HG03025 (cell line): ENCODE measurements at regions not wholly inside any gene's neighbourhood (a gene's known extent, or its start where the extent isn't known, plus 50 kb on each side); places are given as distances from the start of the nearest gene placed in this dataset.
"Not testable (repeated sequence)": the region's sequence is repeated elsewhere in the genome, so short reads cannot be mapped to it uniquely, and the experiment has no call there.

Experiments used
- ATAC-seq: cut with Tn5 transposase; IDR thresholded peaks from one replicate; pipeline ENCODE4 v1.9.1; 2021; ENCODE audit warnings: mild to moderate bottlenecking, moderate library complexity; ENCODE audit not compliant: unreplicated experiment, low FRiP score

DNA sequence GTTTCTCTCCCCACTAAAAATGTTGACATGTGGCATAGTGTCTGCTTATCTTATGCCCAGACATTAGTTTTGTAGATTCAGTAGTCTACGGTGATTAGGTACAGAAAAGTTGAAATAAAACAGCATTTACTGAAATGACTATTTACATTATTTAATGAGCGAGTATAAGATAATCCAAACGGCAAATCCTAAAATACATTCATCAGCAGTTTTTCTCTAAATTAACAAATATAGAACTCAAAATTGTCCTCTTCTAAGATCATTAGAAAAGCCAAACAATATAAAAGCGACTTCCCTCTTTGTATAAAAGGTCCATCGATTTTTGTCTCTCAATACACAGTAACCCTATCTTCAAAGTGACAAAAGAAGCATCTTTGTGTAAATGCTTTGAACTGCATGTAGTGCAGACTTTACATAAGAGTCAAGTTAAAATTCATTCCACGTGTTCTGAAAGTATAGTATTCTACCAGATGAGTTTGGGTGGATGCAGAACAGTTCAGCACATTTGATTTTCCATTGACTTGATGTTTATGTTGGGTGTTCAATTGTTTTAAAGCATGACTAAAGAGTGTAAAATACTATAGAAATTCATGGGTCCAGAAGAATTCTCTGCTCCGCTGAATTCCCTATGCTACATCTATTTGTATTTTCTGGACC is 480.8 kb upstream of the DPH6 start:
- no peak for ATAC-seq

GRCh38 chr15:36029606-36030210 is 483.7 kb upstream of the DPH6 start:
- no peak for ATAC-seq

- ATAC-seq = no peak
Observed at GRCh38 chr15:36039996-36040572, 494.1 kb upstream of the DPH6 start.

DNA sequence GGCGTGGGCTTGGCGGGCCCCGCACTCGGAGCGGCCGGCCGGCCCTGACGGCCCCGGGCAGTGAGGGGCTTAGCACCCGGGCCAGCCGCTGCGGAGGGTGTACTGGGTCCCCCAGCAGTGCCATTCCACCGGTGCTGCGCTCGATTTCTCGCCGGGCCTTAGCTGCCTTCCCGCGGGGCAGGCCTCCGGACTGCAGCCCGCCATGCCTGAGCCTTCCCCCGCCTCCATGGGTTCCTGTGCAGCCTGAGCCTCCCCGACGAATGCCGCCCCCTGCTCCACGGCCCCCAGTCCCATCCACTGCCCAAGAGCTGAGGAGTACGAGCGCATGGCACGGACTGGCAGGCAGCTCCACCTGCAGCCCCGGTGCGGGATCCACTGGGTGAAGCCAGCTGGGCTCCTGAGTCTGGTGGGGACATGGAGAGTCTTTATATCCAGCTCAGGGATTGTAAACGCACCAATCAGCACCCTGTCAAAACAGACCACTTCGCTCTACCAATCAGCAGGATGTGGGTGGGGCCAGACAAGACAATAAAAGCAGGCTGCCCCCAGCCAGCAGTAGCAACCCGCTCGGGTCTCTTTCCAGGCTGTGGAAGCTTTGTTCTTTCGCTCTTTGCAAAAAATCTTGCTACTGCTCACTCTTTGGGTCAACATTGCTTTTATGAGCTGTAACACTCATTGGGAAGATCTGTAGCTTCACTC is 501.2 kb upstream of the DPH6 start:
- ATAC-seq = not testable (repeated sequence)

DNA sequence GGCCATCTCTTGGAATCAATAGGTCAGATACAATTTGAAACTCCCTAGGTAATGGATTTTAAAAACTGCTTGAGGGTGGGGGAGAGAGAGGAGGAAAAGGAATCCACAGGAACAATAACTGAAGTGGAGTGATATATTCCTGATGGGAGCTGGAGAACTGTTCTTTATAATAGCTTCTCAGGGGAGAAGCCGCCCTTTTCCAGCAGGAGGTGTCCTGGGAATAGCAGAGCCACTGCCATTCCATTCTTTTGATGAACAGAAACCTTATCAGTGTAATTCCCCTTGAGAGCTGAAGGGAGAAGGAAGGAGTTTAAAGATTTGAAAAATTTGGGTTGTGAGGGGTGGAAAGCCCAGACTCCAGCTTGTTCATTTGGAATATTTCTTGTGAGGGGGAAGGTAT is 504.9 kb upstream of the DPH6 start:
- ATAC-seq = no peak

GRCh38 chr15:36052641-36053040 is 506.7 kb upstream of the DPH6 start:
- not testable (repeated sequence) for ATAC-seq

- ATAC-seq = no peak
Observed at GRCh38 chr15:36053746-36054145, 507.8 kb upstream of the DPH6 start.

DNA sequence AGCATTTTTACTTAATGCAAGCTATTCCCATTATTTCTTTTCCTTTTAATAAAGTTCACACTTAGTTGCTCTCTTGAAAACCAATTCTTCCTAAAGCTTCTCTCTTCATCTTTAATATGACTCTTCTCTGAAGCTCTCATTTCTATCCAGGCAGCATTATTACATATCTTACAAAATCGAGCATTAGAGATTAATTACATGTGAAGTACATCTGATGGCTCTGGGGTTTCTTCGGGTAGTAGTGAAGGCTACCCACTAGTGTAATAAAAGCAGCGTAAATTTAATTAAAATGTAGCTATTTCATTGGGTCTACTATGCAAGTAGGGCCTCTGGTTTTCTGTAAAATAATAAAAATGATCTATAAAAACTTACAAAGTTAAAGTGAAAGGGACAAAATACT is 513.6 kb upstream of the DPH6 start:
- ATAC-seq = no peak

DNA sequence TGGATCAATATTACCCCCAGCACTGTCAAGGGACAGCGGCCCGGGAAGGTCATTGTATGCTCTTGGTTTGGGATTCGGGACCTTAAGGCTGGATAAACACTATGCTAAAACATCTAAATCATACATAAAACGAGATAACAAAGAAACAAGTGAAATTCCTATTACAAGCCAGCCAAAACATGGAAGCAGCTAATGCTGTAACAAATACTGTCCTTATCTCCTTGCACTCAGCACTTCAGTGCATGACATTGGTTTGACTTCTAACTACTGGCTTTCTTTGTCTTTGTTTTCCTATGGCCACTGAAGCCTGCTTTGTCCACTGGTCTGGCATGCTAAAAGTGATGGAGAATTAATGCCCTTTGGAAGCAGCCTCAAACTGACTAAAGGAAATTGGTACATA is 516.4 kb upstream of the DPH6 start:
- ATAC-seq = no peak

GRCh38 chr15:36066757-36067156 is 512.7 kb upstream of the CDIN1 start:
- ATAC-seq = no peak

DNA sequence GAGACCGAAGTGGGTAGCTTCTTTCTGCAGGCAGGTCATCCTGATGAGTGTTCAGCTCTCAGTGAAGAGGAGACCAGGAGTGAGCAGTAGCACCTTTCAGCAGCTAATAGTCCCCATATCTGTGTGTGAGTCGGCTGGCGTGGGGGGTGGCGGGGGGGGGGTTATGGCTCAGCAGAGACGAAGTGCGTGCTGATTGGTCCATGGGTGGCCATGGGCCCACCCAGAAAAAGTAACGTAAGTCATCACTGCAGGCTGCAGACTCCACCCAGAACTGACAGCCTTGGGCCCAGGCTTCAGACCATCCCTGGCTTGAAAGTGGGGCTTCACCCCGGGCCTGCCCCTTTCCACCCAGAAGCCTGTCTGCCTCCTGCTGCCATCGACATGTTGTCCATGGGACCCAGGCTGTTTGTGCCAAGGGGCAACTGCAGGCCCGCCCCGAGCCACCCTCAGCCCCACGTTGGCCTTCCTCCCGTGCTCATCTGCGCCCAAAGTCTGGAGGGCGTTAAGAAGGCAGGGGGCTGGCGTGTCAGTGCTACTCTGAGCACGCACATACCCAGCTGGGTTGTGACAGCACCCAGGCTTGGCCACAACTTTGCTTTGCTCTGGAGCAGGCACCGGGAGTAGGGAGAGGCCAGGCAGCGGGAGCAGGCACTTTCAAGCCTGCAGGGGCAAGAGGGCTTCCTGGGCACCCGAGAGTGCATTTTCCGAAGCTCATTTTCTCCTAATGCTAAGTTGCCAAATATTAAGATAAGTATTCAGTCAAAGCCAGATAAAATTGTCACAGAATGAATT is 511.7 kb upstream of the CDIN1 start:
- no peak for ATAC-seq

DNA sequence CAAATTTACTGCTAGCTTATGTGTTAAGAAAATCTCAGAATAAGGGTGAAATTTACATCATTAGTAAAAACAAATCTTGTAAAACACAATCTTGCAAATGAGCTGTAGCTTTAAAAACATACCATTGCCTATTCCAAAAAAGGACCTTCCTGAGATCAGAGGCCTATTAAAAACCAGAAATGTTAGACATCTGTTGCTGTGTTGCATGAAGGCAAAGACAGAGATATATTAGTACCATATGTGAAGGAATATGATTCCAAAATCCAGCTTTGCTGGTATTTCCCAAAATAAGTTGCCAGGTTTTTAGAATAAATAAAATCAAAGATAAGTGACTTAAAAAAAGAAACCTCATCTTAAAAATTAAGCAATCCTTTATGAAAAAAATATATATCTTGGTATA is 504.1 kb upstream of the CDIN1 start:
- no peak for ATAC-seq

- ATAC-seq = no peak
Observed at GRCh38 chr15:36079021-36079420, 500.4 kb upstream of the CDIN1 start.

GRCh38 chr15:36080759-36081158 is 498.7 kb upstream of the CDIN1 start:
- no peak for ATAC-seq

DNA sequence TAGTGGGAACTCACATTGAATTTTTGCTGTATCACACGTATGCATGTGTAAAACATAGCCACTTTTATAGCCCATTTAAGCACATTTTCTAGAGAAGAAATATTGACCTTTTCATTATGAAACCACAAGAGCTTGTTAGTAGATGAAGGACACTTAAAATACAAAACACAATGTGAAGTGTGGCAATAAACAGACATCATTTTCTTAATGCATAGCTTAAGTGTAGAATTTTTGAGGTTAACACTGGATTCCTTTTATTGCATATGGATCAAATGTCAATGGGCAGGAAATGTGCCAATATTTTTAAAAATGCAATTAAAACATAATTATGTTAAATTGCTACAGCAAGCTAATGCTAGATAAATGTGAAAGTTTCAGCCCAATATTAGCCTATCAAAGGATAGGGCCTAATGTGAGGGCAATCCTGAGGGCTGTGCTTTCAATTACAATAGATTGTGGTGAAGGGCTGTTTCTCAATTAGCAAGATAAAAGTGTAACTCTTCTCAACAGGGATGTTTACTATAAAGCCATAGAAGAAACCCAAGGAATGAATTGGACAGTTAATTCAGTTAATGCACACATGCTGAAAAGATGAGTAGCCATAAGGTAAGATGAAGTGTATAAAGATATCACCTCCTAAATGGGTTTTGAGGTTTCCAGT is 489.0 kb upstream of the CDIN1 start:
- ATAC-seq = no peak

DNA sequence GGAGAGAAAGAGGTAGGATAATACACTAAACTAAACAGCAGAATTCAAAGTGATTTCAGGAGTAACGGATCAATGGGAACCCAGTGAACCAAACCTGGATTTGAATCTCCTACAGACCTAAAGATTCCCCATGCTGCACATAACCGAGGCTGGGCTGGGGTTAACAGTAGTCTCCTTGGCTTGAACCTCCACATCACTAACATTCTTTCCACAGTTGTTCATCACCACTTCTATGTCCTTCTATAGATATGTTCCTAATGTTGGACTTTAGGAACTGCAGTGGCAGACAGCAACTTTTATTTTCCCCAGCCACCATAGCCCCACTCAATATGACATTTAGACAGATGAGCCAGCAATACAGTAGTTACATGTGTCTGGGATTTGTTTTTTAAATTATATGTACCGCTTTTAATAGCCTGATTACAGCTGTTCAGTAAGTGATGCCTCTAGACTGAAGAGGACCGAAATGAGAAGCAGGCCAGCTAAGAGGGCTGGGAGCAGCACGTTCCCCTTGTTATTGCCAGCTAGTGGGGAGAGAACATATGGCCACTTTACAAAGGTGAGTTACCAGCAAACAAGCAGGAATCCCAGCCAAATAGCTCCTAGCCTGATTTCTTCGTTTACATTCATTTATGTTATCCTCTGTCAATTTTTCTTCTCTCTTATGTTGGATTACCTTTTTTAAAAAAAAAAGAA is 472.6 kb upstream of the CDIN1 start:
- ATAC-seq = no peak

GRCh38 chr15:36108541-36108940 is 470.9 kb upstream of the CDIN1 start:
- no peak for ATAC-seq

DNA sequence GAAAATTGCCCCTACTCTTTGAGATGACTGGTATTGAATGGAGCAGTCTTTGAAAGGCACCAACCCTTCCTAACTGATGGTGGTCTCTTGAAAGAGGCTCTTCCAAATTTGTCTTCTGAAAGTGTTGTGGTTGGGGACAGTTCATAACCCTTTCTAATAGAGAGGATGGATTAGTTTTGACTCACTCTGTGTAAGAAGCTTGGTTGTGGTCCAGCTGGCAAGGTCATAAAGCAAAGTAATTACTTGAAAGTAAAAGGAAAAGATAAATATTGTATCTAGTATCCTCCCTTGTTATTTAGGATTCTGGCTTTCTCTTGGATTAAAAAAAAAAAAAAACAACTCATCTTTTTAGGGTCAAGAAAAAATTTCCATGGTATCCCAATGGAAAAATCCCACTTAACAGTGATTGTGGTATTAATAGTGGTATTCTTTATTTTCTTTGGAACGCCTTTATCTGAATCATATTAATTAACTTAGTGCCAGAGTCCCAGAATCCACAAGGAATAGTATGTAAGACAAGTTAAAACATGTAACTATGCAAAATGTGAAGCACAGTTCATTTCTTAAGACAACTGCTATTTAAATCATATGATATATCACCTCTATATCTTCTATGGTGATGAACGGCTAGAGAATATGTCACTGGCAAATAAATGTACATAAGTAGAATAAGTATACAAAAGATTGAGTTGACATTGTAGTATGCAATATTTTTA is 469.3 kb upstream of the CDIN1 start:
- no peak for ATAC-seq

DNA sequence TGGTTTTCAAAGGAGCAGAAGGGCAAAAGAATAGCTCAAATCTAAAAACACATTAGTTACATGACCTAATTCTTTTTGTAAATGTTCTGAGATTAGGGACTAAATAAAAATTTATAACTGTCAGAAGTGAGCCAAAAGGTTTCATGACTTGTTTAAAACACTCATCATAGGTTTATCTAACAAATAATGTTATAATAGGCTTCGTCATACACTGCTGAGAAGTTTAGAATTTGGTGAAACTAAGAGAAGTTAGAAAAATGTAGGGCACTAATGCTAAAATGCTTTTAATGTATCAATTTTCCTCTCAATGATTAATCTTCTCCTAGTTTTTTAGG is 468.8 kb upstream of the CDIN1 start:
- no peak for ATAC-seq
